Right hindlimb (tissue), 1 donor: ENCODE measurements at regions not wholly inside any gene's neighbourhood (a gene's known extent, or its start where the extent isn't known, plus 50 kb on each side); places are given as distances from the start of the nearest gene placed in this dataset.

Experiments used
- DNase-seq: peaks from one replicate; pipeline ENCODE4 v3.0.0-alpha.2; 2018

DNA sequence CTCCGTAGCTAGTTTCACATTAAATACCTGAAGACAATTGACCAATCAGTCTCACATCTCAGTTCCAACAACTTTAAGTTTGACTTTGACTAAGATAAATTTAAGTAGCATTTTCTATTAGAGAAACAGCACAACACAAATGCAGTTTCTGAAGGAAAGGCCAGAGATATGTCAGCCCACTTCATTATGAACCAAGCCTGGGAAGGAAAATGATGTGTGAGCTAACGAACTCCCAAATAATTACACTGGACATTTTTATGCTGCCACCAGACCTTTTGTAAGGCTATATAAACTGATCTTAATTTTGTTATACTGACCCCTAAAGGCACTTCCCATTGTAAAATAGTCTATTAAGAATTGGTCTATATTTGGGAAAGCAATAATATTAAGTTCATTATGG lies 57.9 kb upstream of the DACH1 start:
- DNase-seq, result no peak

DNA sequence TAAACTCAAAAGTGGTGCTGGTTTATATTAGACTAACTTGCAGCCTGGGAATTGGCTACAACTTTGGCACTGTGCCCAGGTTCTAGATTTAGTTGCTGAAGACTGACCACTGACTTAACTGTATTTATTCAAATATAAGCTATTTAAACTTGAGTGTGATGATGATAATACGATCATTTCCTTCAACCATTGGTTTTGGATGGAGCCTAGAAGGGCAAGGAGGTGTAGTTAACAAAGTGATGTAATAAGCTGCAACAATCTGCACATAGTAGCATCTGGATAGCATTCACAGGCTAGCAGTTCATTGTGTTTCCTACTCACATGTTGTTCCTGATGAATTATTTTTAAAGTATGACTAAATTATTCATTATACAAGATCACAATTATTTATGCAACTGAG lies 55.2 kb upstream of the DACH1 start:
- DNase-seq, result no peak
